Liver (tissue), 3 donors: ENCODE measurements at regions not wholly inside any gene's neighbourhood (a gene's known extent, or its start where the extent isn't known, plus 50 kb on each side); places are given as distances from the start of the nearest gene placed in this dataset.

Experiments used
- EGR1 ChIP-seq, 2 donors: IDR thresholded peaks; 2 replicates each; pipeline ENCODE4 v1.6.1; 2016 to 2018; ENCODE audit warnings: antibody characterized with exemption in 2 of 2, low read depth in 2 of 2
- GABPA ChIP-seq, 2 donors: IDR thresholded peaks in 1 of 2; conservative IDR thresholded peaks in 1 of 2; 2 replicates each; pipeline ENCODE4 v1.6.1; 2016; ENCODE audit warnings: antibody characterized with exemption in 2 of 2, mild to moderate bottlenecking in 1 of 2, moderate library complexity in 1 of 2
- RAD21 ChIP-seq, 2 donors: IDR thresholded peaks; 2 replicates each; pipeline ENCODE4 v1.6.1; 2016; ENCODE audit warnings: antibody characterized with exemption in 2 of 2, mild to moderate bottlenecking in 2 of 2
- ZBTB33 ChIP-seq: IDR thresholded peaks from 2 replicates; pipeline ENCODE4 v1.6.1; 2016; ENCODE audit warnings: antibody characterized with exemption
- TF ChIP-seq, protein P1 (sequence below): fragments of 150-350 bp; IDR thresholded peaks from 2 replicates; pipeline ENCODE4 v1.5.1; 2017; ENCODE audit warnings: improper control_type of control experiment, low read depth, low read length; ENCODE audit not compliant: missing input control
- donor health status: healthy.
- donor health status: healthy.

DNA sequence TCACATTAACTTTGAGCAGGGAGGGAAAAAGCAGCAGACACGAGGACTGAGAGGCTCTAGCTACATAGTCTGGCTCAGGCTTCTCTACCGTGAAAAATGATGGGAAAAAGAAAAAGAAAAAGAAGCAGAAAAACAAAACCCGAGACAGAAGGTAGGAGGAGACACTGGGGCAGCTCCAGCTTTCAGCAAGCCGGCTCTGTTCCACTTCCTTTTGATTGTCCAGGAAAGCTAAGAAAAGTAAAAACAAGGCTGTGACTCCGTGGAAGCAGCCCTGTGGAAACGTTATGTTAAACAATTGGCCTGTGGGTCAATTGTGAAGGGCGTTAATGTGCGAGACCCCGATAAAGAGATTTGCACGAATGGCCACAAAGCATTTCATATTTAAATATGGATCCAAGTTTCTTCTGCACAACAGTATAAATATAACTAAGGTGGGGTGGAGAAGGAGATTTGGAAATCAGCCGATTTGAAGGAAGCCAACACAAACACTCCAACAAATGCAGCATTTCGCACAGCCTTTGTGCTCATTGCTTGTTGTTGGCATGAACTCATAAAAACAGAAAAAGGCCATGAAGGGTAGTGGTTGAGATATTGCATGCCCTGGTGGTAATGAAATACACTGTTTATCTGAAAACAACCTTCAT lies 236.9 kb upstream of the JAG1 start:
- TF ChIP-seq, protein P1, sequence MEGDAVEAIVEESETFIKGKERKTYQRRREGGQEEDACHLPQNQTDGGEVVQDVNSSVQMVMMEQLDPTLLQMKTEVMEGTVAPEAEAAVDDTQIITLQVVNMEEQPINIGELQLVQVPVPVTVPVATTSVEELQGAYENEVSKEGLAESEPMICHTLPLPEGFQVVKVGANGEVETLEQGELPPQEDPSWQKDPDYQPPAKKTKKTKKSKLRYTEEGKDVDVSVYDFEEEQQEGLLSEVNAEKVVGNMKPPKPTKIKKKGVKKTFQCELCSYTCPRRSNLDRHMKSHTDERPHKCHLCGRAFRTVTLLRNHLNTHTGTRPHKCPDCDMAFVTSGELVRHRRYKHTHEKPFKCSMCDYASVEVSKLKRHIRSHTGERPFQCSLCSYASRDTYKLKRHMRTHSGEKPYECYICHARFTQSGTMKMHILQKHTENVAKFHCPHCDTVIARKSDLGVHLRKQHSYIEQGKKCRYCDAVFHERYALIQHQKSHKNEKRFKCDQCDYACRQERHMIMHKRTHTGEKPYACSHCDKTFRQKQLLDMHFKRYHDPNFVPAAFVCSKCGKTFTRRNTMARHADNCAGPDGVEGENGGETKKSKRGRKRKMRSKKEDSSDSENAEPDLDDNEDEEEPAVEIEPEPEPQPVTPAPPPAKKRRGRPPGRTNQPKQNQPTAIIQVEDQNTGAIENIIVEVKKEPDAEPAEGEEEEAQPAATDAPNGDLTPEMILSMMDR: no peak
- TF ChIP-seq GABPA (IDR thresholded peaks at IDR 0.05 in 1 of 2, conservative IDR thresholded peaks at IDR 0.05 in 1 of 2): no peak
- TF ChIP-seq RAD21 (IDR thresholded peaks at IDR 0.05): no peak
- TF ChIP-seq ZBTB33: no peak
- TF ChIP-seq EGR1 (IDR thresholded peaks at IDR 0.05; ENCODE audit: low read depth in 2 of 2): no peak
